ENCODE measurements at regions not wholly inside any gene's neighbourhood (a gene's known extent, or its start where the extent isn't known, plus 50 kb on each side); places are given as distances from the start of the nearest gene placed in this dataset.

DNA sequence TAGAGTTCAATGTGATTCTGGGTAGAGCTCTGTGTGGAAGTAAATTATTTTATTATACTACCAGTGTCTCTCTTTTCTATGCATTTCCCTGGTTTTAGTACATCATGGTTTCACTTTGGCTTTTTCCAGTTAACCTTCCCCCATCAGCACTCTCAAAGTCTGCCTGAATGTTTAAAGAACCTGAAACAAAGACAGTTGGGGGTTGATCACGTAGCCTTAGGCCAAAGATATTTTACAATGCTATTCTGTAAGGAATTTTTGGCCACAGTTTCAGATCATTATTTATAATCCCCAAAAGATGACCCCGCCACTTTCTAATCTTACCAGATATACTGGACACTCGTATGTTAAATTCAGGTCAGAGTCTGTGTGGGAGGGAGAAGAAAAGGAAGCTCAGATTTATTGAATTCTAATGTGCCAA, 156.3 kb upstream of the TMC3 start:
- TF ChIP-seq GABPB1 (CRISPR knock-in tag; IDR thresholded peaks at IDR 0.05) = no peak
- no peak for TF ChIP-seq OVOL2 (CRISPR knock-in tag; IDR thresholded peaks at IDR 0.05; ENCODE audit: borderline replicate concordance)
- TF ChIP-seq, protein P1, sequence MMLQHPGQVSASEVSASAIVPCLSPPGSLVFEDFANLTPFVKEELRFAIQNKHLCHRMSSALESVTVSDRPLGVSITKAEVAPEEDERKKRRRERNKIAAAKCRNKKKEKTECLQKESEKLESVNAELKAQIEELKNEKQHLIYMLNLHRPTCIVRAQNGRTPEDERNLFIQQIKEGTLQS (CRISPR knock-in tag; conservative IDR thresholded peaks at IDR 0.05) = no peak
- TF ChIP-seq, protein P2, sequence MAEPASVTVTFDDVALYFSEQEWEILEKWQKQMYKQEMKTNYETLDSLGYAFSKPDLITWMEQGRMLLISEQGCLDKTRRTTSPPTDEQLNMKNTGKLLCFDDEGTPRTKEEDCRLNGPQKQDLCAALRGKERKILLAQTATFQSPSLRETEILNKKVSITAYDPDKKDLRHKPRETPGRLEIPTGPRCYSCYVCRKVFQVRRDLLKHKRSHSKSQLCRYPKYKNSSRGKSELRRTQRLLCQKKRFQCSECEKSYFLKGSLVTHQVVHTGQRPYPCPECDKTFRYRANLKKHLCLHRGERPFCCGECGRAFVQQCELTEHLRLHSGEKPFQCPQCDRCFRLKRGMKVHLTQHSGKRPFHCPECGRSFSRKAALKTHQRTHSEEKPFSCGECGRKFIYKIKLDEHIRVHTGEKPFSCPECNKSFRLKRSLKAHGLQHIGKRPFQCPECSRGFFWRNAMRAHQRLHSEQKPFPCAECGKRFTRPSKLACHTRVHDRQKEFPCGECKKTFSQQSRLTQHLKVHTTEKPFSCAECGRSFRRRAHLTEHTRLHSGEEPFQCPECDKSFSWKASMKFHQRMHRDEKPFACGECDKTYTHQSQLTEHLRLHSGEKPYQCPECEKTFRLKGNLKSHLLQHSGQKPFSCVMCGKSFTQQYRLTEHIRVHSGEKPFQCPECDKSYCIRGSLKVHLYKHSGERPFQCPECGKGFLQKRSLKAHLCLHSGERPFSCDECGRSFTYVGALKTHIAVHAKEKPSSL (CRISPR knock-in tag; conservative IDR thresholded peaks at IDR 0.05) = no peak
- TF ChIP-seq, protein P3, sequence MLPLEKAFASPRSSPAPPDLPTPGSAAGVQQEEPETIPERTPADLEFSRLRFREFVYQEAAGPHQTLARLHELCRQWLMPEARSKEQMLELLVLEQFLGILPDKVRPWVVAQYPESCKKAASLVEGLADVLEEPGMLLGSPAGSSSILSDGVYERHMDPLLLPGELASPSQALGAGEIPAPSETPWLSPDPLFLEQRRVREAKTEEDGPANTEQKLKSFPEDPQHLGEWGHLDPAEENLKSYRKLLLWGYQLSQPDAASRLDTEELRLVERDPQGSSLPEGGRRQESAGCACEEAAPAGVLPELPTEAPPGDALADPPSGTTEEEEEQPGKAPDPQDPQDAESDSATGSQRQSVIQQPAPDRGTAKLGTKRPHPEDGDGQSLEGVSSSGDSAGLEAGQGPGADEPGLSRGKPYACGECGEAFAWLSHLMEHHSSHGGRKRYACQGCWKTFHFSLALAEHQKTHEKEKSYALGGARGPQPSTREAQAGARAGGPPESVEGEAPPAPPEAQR (CRISPR knock-in tag; IDR thresholded peaks at IDR 0.05) = no peak
- TF ChIP-seq, protein P4, sequence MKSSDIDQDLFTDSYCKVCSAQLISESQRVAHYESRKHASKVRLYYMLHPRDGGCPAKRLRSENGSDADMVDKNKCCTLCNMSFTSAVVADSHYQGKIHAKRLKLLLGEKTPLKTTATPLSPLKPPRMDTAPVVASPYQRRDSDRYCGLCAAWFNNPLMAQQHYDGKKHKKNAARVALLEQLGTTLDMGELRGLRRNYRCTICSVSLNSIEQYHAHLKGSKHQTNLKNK (CRISPR knock-in tag; IDR thresholded peaks at IDR 0.05) = no peak
- TF ChIP-seq TCF7 (CRISPR knock-in tag; IDR thresholded peaks at IDR 0.05; ENCODE audit: low read depth) = no peak
- TF ChIP-seq, protein P5, sequence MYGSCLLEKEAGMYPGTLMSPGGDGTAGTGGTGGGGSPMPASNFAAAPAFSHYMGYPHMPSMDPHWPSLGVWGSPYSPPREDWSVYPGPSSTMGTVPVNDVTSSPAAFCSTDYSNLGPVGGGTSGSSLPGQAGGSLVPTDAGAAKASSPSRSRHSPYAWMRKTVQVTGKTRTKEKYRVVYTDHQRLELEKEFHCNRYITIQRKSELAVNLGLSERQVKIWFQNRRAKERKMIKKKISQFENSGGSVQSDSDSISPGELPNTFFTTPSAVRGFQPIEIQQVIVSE (CRISPR knock-in tag; IDR thresholded peaks at IDR 0.05; ENCODE audit: borderline replicate concordance) = no peak
- TF ChIP-seq ZNF317 (CRISPR knock-in tag; IDR thresholded peaks at IDR 0.05; ENCODE audit: borderline replicate concordance, low read depth) = no peak
- TF ChIP-seq RORB (CRISPR knock-in tag; IDR thresholded peaks at IDR 0.05) = no peak
- TF ChIP-seq, protein P6, sequence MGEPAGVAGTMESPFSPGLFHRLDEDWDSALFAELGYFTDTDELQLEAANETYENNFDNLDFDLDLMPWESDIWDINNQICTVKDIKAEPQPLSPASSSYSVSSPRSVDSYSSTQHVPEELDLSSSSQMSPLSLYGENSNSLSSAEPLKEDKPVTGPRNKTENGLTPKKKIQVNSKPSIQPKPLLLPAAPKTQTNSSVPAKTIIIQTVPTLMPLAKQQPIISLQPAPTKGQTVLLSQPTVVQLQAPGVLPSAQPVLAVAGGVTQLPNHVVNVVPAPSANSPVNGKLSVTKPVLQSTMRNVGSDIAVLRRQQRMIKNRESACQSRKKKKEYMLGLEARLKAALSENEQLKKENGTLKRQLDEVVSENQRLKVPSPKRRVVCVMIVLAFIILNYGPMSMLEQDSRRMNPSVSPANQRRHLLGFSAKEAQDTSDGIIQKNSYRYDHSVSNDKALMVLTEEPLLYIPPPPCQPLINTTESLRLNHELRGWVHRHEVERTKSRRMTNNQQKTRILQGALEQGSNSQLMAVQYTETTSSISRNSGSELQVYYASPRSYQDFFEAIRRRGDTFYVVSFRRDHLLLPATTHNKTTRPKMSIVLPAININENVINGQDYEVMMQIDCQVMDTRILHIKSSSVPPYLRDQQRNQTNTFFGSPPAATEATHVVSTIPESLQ (CRISPR knock-in tag; IDR thresholded peaks at IDR 0.05) = no peak
- no peak for TF ChIP-seq ZNF138 (CRISPR knock-in tag; conservative IDR thresholded peaks at IDR 0.05)
- Mint-ChIP-seq H3K4me1 (peaks cover 38% of the 10 kb centered on the region), H3K27ac (peak overlapping the region; percentile 8; the same call in 1 of the 2 replicates), H3K9me3 (peaks cover 8% of the 10 kb centered on the region; the same call in 1 of the 2 replicates), H3K4me3 (peak overlapping the region; percentile 46), H3K27me3 (ENCODE audit: low read depth) (no peaks in the 10 kb centered on the region), H3K36me3 (no peaks in the 10 kb centered on the region)
- ChIA-PET POLR2A (no interaction called here), CTCF (interaction anchor here (0.7 to 1.0 kb wide), 2 partner anchors 49 to 60 kb away, joined by 3 read pairs; no protein-coding TSS in a partner anchor)
- DNase-seq (ENCODE audit: low spot score) (no peak), ATAC-seq (peak; percentile 33)

DNA sequence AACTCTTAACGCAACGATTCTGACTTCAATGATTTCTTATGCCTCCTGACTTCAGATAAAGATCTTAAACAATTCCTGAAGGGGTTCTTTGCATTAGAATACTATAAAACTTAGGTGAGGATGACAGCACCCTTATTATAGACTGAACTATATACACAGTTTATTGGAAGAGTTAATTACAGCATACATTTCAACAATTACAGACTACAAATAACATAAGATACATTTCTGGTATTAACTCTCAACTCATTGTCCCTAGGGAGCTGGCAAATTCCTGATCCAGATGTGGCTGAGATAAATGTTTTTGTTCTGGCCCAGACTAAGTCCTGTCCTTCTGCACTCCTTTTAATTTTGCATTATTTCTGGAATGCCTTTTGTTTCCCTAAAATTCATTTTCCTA, 155.5 kb upstream of the TMC3 start:
- no peak overlapping the region for H3K27ac Mint-ChIP-seq
- CTCF ChIA-PET = interaction anchor here (1.0 kb wide), 1 partner anchor 48 kb away, joined by 3 read pairs; no protein-coding TSS in a partner anchor
- POLR2A ChIA-PET = no interaction called here
- no peaks in the 10 kb centered on the region for H3K27me3 Mint-ChIP-seq (ENCODE audit: low read depth)
- peaks cover 38% of the 10 kb centered on the region for H3K4me1 Mint-ChIP-seq
- peaks cover 8% of the 10 kb centered on the region; the same call in 1 of the 2 replicates for H3K9me3 Mint-ChIP-seq
- no peak overlapping the region for H3K4me3 Mint-ChIP-seq
- no peak for ATAC-seq
- H3K36me3 Mint-ChIP-seq = no peaks in the 10 kb centered on the region
- DNase-seq (ENCODE audit: low spot score) = no peak
- TF ChIP-seq PRRX2 (CRISPR knock-in tag; IDR thresholded peaks at IDR 0.05) (no peak), ESRRA (CRISPR knock-in tag; IDR thresholded peaks at IDR 0.05; ENCODE audit: borderline replicate concordance) (no peak), ATF1 (CRISPR knock-in tag; IDR thresholded peaks at IDR 0.05) (no peak), NFE2L1 (CRISPR knock-in tag; IDR thresholded peaks at IDR 0.05) (no peak), SOX15 (CRISPR knock-in tag; IDR thresholded peaks at IDR 0.05) (no peak), OVOL2 (CRISPR knock-in tag; IDR thresholded peaks at IDR 0.05; ENCODE audit: borderline replicate concordance) (no peak), JAZF1 (CRISPR knock-in tag; IDR thresholded peaks at IDR 0.05) (no peak)
- TF ChIP-seq, protein P3 (CRISPR knock-in tag; IDR thresholded peaks at IDR 0.05) = no peak
- TF ChIP-seq, protein P7, sequence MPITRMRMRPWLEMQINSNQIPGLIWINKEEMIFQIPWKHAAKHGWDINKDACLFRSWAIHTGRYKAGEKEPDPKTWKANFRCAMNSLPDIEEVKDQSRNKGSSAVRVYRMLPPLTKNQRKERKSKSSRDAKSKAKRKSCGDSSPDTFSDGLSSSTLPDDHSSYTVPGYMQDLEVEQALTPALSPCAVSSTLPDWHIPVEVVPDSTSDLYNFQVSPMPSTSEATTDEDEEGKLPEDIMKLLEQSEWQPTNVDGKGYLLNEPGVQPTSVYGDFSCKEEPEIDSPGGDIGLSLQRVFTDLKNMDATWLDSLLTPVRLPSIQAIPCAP (CRISPR knock-in tag; IDR thresholded peaks at IDR 0.05) = no peak
- TF ChIP-seq, protein P8, sequence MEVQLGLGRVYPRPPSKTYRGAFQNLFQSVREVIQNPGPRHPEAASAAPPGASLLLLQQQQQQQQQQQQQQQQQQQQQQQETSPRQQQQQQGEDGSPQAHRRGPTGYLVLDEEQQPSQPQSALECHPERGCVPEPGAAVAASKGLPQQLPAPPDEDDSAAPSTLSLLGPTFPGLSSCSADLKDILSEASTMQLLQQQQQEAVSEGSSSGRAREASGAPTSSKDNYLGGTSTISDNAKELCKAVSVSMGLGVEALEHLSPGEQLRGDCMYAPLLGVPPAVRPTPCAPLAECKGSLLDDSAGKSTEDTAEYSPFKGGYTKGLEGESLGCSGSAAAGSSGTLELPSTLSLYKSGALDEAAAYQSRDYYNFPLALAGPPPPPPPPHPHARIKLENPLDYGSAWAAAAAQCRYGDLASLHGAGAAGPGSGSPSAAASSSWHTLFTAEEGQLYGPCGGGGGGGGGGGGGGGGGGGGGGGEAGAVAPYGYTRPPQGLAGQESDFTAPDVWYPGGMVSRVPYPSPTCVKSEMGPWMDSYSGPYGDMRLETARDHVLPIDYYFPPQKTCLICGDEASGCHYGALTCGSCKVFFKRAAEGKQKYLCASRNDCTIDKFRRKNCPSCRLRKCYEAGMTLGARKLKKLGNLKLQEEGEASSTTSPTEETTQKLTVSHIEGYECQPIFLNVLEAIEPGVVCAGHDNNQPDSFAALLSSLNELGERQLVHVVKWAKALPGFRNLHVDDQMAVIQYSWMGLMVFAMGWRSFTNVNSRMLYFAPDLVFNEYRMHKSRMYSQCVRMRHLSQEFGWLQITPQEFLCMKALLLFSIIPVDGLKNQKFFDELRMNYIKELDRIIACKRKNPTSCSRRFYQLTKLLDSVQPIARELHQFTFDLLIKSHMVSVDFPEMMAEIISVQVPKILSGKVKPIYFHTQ (CRISPR knock-in tag; IDR thresholded peaks at IDR 0.05) = no peak
- TF ChIP-seq, protein P6 (CRISPR knock-in tag; IDR thresholded peaks at IDR 0.05) = no peak
